OCI-LY3 (cell line): ENCODE measurements at regions not wholly inside any gene's neighbourhood (a gene's known extent, or its start where the extent isn't known, plus 50 kb on each side); places are given as distances from the start of the nearest gene placed in this dataset.

Experiments
- H2AFZ ChIP-seq: fragments of 200-600, 300-600 bp; shearing (Covaris generic); 2 replicates; pipeline ENCODE4 v1.6.0; 2014; ENCODE audit warnings: antibody characterized with exemption, low read depth, low read length
- H3K27ac ChIP-seq: fragments of 200-600, 300-600 bp; sonication (generic); 2 replicates; pipeline ENCODE4 v1.5.1; 2014; ENCODE audit warnings: mild to moderate bottlenecking, low read length, moderate library complexity, mixed read lengths
- H3K27me3 ChIP-seq: fragments of 200-600, 300-600 bp; sonication (generic); 2 replicates; pipeline ENCODE4 v1.6.1; 2014; ENCODE audit warnings: low read depth, low read length, mixed read lengths
- H3K36me3 ChIP-seq: fragments of 200-600, 300-600 bp; sonication (generic); replicated peaks from 2 replicates; pipeline ENCODE3; 2014; ENCODE audit warnings: low read depth, low read length, mixed read lengths
- H3K4me1 ChIP-seq: fragments of 300-600, 200-600 bp; sonication (generic); 2 replicates; pipeline ENCODE4 v1.6.1; 2014; ENCODE audit warnings: low read length, mixed read lengths
- H3K4me2 ChIP-seq: fragments of 200-600, 300-600 bp; sonication (generic); 2 replicates; pipeline ENCODE4 v1.6.1; 2014; ENCODE audit warnings: low read length, mixed read lengths
- H3K4me3 ChIP-seq: fragments of 300-600, 200-600 bp; sonication (generic); 2 replicates; pipeline ENCODE4 v1.5.1; 2014; ENCODE audit warnings: antibody characterized with exemption, mild to moderate bottlenecking, low read length, moderate library complexity
- H3K79me2 ChIP-seq: fragments of 300-600, 200-600 bp; shearing (Covaris generic); 2 replicates; pipeline ENCODE4 v1.6.1; 2014; ENCODE audit warnings: mild to moderate bottlenecking, low read length, mixed read lengths
- H3K9ac ChIP-seq: fragments of 300-600, 200-600 bp; shearing (Covaris generic); 2 replicates; pipeline ENCODE4 v1.6.0; 2014; ENCODE audit warnings: mild to moderate bottlenecking, low read length, moderate library complexity
- H3K9me3 ChIP-seq: fragments of 200-600, 300-600 bp; shearing (Covaris generic); 2 replicates; pipeline ENCODE4 v1.6.1; 2014; ENCODE audit warnings: low read length, mixed read lengths; ENCODE audit not compliant: insufficient read depth
- H4K20me1 ChIP-seq: fragments of 200-600, 300-600 bp; sonication (generic); 2 replicates; pipeline ENCODE4 v1.6.1; 2016; ENCODE audit warnings: low read length, mixed read lengths; ENCODE audit not compliant: insufficient read depth
- CTCF ChIP-seq: fragments of 200-600, 300-600 bp; sonication (generic); IDR thresholded peaks from 2 replicates; pipeline ENCODE4 v1.5.1; 2014; ENCODE audit warnings: antibody characterized with exemption, low read length, low read depth
- EZH2phosphoT487 ChIP-seq: fragments of 200-600 bp; shearing (Covaris generic); IDR thresholded peaks from 2 replicates; pipeline ENCODE4 v1.6.1; 2018; ENCODE audit warnings: antibody characterized with exemption, mixed run types, low read depth

GRCh38 chr6:145266432-145267075, 468.8 kb downstream of the EPM2A start:
- Histone ChIP-seq H3K27me3 (no peaks in the 10 kb centered on the region), H2AFZ (no peak overlapping the region), H3K4me3 (no peak overlapping the region), H3K79me2 (no peaks in the 10 kb centered on the region), H4K20me1 (no peaks in the 10 kb centered on the region), H3K9ac (no peak overlapping the region), H3K27ac (no peak overlapping the region), H3K9me3 (no peaks in the 10 kb centered on the region), H3K36me3 (no peaks in the 10 kb centered on the region), H3K4me2 (no peak overlapping the region), H3K4me1 (no peaks in the 10 kb centered on the region)
- TF ChIP-seq EZH2phosphoT487 (no peak), CTCF (no peak)

DNA sequence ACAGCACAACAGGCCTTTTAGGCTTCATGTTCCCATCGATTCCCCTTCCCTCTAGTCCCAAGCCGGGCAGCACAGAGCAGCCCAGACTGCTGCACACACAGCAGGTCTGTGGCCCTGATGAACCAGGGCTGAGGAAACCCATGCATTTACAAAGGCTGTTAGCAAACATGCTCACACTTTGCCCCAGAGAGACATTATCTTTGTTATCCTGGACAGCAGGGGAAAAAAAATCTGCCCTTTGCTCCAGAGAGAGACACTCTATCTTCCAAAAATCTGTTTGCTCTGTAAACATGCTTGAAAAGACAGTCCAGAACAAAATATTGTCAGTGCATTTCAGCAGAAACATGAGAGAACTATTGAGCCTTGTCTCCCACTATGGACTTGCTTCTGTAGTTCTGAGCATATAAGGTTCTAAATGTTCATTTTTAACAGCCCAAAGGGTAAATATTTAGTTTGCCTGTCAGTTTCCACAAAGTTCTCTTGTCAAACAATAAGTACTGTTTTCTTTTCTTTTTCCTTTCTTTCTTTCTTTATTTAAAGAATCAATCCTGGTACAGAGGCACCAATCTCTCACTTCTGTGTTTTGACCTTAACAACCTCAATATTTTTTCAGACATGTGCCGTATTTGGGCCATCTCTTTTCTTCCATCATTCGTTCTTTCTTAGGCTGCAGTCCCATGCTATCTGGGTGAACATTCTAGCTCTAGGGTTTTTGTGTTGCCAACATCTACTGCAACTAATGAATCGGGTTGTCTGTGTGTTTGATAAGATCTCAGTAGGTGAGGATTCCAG, 468.0 kb downstream of the EPM2A start:
- H3K36me3 ChIP-seq: no peaks in the 10 kb centered on the region
- no peaks in the 10 kb centered on the region for H3K9me3 ChIP-seq
- H3K9ac ChIP-seq: no peak overlapping the region
- no peak overlapping the region for H3K27ac ChIP-seq
- H3K79me2 ChIP-seq: no peaks in the 10 kb centered on the region
- no peak overlapping the region for H3K4me2 ChIP-seq
- no peak overlapping the region for H2AFZ ChIP-seq
- H4K20me1 ChIP-seq: no peaks in the 10 kb centered on the region
- H3K4me3 ChIP-seq: no peak overlapping the region
- no peaks in the 10 kb centered on the region for H3K27me3 ChIP-seq
- TF ChIP-seq CTCF: no peak
- no peak for TF ChIP-seq EZH2phosphoT487
- H3K4me1 ChIP-seq: no peaks in the 10 kb centered on the region

GRCh38 chr6:145270464-145270863, 464.9 kb downstream of the EPM2A start:
- Histone ChIP-seq H3K4me1 (no peaks in the 10 kb centered on the region), H3K4me3 (no peak overlapping the region), H3K4me2 (no peak overlapping the region), H3K9ac (no peak overlapping the region), H2AFZ (no peak overlapping the region), H3K36me3 (no peaks in the 10 kb centered on the region), H4K20me1 (no peaks in the 10 kb centered on the region), H3K27ac (no peak overlapping the region), H3K9me3 (no peaks in the 10 kb centered on the region), H3K27me3 (no peaks in the 10 kb centered on the region), H3K79me2 (no peaks in the 10 kb centered on the region)
- no peak for TF ChIP-seq CTCF
- TF ChIP-seq EZH2phosphoT487: no peak

GRCh38 chr6:145271040-145271439, 464.3 kb downstream of the EPM2A start:
- no peaks in the 10 kb centered on the region for H3K4me1 ChIP-seq
- TF ChIP-seq CTCF (no peak), EZH2phosphoT487 (no peak)
- no peak overlapping the region for H2AFZ ChIP-seq
- no peaks in the 10 kb centered on the region for H3K79me2 ChIP-seq
- H3K4me3 ChIP-seq: no peak overlapping the region
- H3K27ac ChIP-seq: no peak overlapping the region
- no peaks in the 10 kb centered on the region for H4K20me1 ChIP-seq
- H3K9ac ChIP-seq: no peak overlapping the region
- H3K36me3 ChIP-seq: no peaks in the 10 kb centered on the region
- no peaks in the 10 kb centered on the region for H3K27me3 ChIP-seq
- no peak overlapping the region for H3K4me2 ChIP-seq
- H3K9me3 ChIP-seq: no peaks in the 10 kb centered on the region
